ENCODE measurements at regions not wholly inside any gene's neighbourhood (a gene's known extent, or its start where the extent isn't known, plus 50 kb on each side); places are given as distances from the start of the nearest gene placed in this dataset.

DNA sequence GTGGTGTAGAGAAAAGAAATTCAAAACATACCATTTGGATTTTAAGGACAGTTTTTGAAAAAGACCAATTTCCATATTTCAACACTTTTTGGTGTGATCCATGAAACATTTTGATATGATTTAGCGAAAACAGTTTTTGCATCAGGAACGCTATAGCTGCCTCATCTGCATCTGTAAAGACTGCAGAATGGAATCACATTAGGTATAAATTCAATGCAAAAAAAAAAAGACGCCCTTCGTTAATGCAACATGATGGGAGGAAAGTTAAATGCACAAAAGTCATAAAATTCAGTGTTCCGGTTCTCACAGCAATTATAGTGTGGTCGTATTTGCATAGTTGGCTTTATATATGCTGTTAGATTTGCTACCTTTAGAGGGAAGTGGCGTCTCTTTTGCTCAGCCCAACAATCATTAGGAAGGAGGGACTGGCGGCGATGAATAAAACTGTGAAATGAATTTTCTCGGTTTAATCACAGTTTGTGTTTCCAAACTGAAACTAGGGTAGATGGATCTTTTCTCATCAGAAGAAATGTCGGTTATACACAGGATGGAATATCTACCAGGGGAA lies 215.7 kb downstream of the TEX29 start:
- Histone ChIP-seq H3K4me1 (ENCODE audit: insufficient read depth, low read length) (peaks cover 53% of the 10 kb centered on the region), H3K9me3 (ENCODE audit: insufficient read depth, low read depth, low read length) (no peaks in the 10 kb centered on the region), H3K36me3 (ENCODE audit: insufficient read depth, low read length) (no peaks in the 10 kb centered on the region), H3K27ac (ENCODE audit: low read depth, low read length) (no peak overlapping the region), H3K9ac (ENCODE audit: low read depth, low read length) (no peak overlapping the region), H3K27me3 (ENCODE audit: insufficient read depth, low read length) (peaks cover 74% of the 10 kb centered on the region), H3K4me3 (ENCODE audit: low read length) (no peak overlapping the region)
- 87% methylated on average over 11 of the region's 11 CpGs for WGBS

DNA sequence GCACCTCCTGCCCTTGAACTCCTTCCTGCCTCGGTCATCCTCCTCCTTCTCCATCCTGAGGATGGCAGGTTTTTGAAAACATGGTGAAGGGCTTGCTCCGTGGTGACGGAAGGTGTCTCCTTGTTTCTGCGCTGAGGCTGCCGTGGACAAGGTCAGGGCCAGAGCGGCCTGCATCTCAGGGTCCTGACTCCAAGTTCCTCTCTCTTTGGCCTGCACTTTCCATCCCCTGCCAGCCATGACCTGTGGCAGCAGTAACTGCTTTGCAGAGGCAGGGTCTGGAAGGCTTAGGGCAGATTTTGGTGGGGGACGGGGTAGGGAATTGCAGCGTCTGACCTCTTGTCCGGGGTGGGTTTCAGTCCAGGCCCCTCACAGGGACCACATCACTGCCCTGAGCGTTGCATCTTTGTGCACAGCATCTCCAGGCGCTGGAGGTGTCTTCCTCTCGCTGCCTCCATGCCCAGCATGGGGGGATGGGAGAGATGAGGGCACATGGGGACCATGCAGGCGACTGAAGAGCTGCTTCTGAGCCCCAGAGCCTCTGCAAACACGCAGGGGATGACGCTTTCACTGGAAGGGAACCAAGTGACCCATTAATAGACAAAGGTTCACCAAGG lies 216.8 kb downstream of the TEX29 start:
- Histone ChIP-seq H3K36me3 (ENCODE audit: insufficient read depth, low read length) (no peaks in the 10 kb centered on the region), H3K9ac (ENCODE audit: low read depth, low read length) (no peak overlapping the region), H3K4me1 (ENCODE audit: insufficient read depth, low read length) (peaks cover 42% of the 10 kb centered on the region), H3K27me3 (ENCODE audit: insufficient read depth, low read length) (peaks cover 63% of the 10 kb centered on the region), H3K27ac (ENCODE audit: low read depth, low read length) (no peak overlapping the region), H3K4me3 (ENCODE audit: low read length) (no peak overlapping the region), H3K9me3 (ENCODE audit: insufficient read depth, low read depth, low read length) (no peaks in the 10 kb centered on the region)
- WGBS, result 96% methylated on average over 15 of the region's 15 CpGs

DNA sequence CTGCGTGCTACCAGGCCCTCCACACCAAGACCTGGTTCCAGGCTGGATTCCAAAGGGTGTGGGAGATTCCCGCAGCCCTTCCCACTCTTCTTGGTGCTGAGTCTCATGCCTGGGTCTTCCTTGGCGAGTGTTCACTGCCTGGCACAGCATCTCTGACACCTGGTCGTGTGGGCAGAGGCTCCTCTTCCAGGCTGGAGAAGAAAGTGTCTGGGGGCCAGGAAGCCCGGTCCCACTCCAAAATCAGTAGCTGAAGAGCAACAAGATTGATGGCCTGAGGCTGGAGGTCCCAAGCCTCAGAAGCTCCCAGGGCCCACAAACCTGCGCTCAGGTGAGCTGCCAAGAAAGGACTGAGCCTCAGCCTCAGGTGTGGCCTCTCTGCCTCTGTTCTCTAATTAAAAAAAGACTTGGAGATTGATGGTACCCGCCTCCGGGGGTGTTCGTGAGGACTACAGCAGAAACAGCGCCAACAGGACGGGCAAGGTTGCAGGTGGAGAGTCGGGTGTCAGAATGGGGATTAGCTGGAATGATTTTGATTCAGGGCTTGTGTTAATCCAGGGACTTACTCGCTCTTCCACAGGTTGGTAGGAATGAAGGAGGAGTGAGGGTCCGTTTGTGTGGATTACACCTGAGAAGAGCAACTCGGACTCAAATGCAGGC lies 217.5 kb downstream of the TEX29 start:
- Histone ChIP-seq H3K9ac (ENCODE audit: low read depth, low read length) (no peak overlapping the region), H3K9me3 (ENCODE audit: insufficient read depth, low read depth, low read length) (no peaks in the 10 kb centered on the region), H3K4me1 (ENCODE audit: insufficient read depth, low read length) (peaks cover 35% of the 10 kb centered on the region), H3K4me3 (ENCODE audit: low read length) (no peak overlapping the region), H3K27me3 (ENCODE audit: insufficient read depth, low read length) (peaks cover 55% of the 10 kb centered on the region), H3K36me3 (ENCODE audit: insufficient read depth, low read length) (no peaks in the 10 kb centered on the region), H3K27ac (ENCODE audit: low read depth, low read length) (no peak overlapping the region)
- WGBS, result 93% methylated on average over 15 of the region's 15 CpGs

DNA sequence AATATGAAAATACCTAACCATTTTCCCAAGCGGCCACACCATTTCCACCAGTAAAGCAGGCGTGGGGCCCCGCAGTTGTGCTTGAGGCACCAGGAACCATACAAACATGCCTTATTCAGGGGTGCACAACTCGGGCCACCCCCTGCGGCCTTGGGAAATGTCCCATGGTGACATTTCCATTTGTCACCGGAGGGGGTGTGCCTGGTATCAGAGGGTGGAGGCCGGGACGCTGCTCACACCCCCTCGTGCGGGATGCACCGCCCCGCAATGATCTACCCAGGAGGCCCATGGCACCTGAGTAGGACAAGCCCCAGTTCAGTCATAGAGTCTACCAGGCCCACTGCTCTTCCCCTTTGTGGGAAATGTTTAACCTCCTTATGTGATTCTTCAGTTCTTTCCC lies 218.8 kb downstream of the TEX29 start:
- Histone ChIP-seq H3K4me3 (ENCODE audit: low read length) (no peak overlapping the region), H3K27me3 (ENCODE audit: insufficient read depth, low read length) (peaks cover 43% of the 10 kb centered on the region), H3K36me3 (ENCODE audit: insufficient read depth, low read length) (no peaks in the 10 kb centered on the region), H3K4me1 (ENCODE audit: insufficient read depth, low read length) (peaks cover 22% of the 10 kb centered on the region), H3K27ac (ENCODE audit: low read depth, low read length) (no peak overlapping the region), H3K9me3 (ENCODE audit: insufficient read depth, low read depth, low read length) (no peaks in the 10 kb centered on the region), H3K9ac (ENCODE audit: low read depth, low read length) (no peak overlapping the region)
- WGBS, result 96% methylated on average over 12 of the region's 12 CpGs

DNA sequence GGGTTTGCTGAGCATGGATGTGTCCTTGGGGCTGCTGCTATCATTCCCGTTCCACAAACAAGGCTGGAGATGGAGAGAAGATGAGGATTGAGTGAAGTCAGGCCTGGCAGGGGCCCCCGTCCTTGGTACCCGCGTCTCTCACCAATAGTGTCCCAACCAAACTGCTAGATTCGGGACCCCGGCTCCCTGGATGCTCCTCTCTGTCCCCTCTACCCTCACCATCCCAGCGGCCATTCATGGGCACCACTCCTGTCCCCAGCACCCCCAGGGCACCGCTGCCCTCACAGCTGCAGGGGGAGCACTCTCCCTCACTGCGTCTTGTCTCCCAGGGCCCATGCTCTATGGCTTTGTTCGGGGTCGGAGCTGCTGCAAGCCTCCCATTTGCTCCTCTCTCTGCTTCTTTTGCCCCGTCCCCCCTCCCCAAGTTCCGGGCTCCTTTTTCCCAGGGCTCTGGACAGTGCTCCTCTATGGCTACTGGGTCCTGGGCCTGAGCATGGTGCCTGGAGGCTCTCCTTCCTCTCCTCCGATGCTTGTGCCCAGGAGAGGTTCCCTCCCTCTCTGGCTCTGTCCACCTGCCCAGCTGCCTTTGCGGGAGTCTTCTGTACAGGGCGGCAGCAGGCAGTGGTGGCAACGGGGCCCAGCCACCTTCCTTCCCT lies 219.5 kb downstream of the TEX29 start:
- H3K9ac ChIP-seq (ENCODE audit: low read depth, low read length), result no peak overlapping the region
- H3K4me3 ChIP-seq (ENCODE audit: low read length), result no peak overlapping the region
- H3K9me3 ChIP-seq (ENCODE audit: insufficient read depth, low read depth, low read length), result no peaks in the 10 kb centered on the region
- H3K27me3 ChIP-seq (ENCODE audit: insufficient read depth, low read length), result peaks cover 36% of the 10 kb centered on the region
- 87% methylated on average over 17 of the region's 17 CpGs for WGBS
- no peaks in the 10 kb centered on the region for H3K36me3 ChIP-seq (ENCODE audit: insufficient read depth, low read length)
- H3K4me1 ChIP-seq (ENCODE audit: insufficient read depth, low read length), result peaks cover 16% of the 10 kb centered on the region
- no peak overlapping the region for H3K27ac ChIP-seq (ENCODE audit: low read depth, low read length)

DNA sequence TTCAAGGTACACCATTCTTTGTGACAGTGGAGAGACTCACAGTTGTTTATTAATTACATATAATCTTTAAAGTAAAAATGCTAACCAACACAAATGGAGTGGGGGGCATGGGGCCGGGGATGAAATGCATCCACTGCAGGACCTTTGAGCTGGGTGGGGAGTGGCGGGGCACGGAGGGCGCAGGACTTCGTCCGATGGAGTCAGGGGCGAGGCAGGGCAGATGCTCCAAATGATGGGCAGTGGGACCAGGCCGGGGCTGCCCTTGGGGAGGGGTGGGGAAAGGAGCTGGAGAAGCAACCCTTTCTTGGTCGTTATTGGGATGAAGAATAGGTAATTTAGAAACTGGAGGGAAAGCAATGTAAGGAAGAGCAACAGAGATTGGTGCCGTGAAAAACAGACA lies 220.0 kb downstream of the TEX29 start:
- no peak overlapping the region for H3K4me3 ChIP-seq (ENCODE audit: low read length)
- no peaks in the 10 kb centered on the region for H3K36me3 ChIP-seq (ENCODE audit: insufficient read depth, low read length)
- H3K9ac ChIP-seq (ENCODE audit: low read depth, low read length), result no peak overlapping the region
- peaks cover 10% of the 10 kb centered on the region for H3K4me1 ChIP-seq (ENCODE audit: insufficient read depth, low read length)
- WGBS, result 96% methylated on average over 10 of the region's 10 CpGs
- no peaks in the 10 kb centered on the region for H3K9me3 ChIP-seq (ENCODE audit: insufficient read depth, low read depth, low read length)
- peaks cover 30% of the 10 kb centered on the region for H3K27me3 ChIP-seq (ENCODE audit: insufficient read depth, low read length)
- no peak overlapping the region for H3K27ac ChIP-seq (ENCODE audit: low read depth, low read length)

DNA sequence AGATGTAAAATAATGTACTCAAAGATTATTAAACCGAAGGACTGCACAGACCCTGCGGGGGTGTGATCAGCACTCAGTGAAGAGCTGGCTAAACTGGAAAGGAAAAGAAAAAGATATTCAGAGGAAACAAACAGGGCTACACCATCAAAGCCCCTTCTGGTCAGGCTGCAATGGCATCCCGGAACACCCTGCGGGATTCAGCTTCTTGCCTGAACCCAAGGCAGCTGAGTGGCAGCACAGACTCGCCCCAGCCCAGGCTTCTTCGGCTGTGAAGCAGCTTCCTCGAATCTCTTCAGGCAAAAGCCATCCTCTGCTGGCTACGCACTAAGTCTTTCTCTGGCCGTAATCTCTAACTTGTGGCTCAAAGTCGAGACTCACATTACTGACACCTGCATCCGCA lies 220.9 kb downstream of the TEX29 start:
- H3K4me1 ChIP-seq (ENCODE audit: insufficient read depth, low read length), result peaks cover 2% of the 10 kb centered on the region; the same call in 1 of the 2 replicates
- peaks cover 22% of the 10 kb centered on the region for H3K27me3 ChIP-seq (ENCODE audit: insufficient read depth, low read length)
- no peak overlapping the region for H3K4me3 ChIP-seq (ENCODE audit: low read length)
- no peaks in the 10 kb centered on the region for H3K9me3 ChIP-seq (ENCODE audit: insufficient read depth, low read depth, low read length)
- no peaks in the 10 kb centered on the region for H3K36me3 ChIP-seq (ENCODE audit: insufficient read depth, low read length)
- 89% methylated on average over 11 of the region's 11 CpGs for WGBS
- H3K27ac ChIP-seq (ENCODE audit: low read depth, low read length), result no peak overlapping the region
- no peak overlapping the region for H3K9ac ChIP-seq (ENCODE audit: low read depth, low read length)

DNA sequence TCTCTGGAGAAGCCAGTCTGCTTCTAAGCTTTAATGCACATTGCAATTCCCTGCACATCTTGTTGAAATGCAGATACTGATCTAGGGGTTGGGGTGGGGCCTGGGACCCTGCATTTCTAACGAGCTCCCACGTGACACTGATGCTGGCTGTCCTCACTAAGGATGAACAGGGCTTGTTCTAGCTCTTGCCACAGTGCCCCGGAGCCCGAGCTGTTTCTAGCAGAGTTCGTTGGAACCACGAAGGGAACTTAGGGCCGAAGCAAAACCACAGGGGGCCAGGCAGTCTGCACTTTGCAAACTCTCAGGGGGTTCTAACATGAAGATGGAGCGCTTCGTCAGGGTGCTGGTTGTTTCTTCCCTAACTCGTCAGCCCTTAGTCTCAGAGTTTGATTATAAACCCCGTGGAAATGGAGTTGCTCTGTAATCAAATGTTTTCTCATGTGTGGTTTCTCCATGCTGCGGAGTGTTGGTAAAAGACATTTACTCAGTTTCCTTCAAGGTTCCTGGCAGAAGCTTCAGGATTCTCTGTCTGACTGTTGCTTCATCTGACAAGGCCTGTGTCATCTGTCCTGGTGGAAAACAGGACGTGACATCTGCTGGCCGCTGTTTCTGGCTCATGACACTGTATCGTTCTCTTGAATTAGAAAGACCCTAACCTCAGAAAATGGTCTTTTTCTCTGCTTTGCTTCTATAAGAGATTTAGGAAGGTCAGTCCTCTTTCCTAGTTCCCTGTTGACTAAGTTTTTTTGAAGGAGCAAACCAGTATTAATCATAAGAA lies 221.5 kb downstream of the TEX29 start:
- Histone ChIP-seq H3K36me3 (ENCODE audit: insufficient read depth, low read length) (no peaks in the 10 kb centered on the region), H3K4me1 (ENCODE audit: insufficient read depth, low read length) (no peaks in the 10 kb centered on the region), H3K4me3 (ENCODE audit: low read length) (no peak overlapping the region), H3K9ac (ENCODE audit: low read depth, low read length) (no peak overlapping the region), H3K9me3 (ENCODE audit: insufficient read depth, low read depth, low read length) (no peaks in the 10 kb centered on the region), H3K27ac (ENCODE audit: low read depth, low read length) (no peak overlapping the region), H3K27me3 (ENCODE audit: insufficient read depth, low read length) (peaks cover 16% of the 10 kb centered on the region)
- WGBS, result 84% methylated on average over 15 of the region's 15 CpGs

DNA sequence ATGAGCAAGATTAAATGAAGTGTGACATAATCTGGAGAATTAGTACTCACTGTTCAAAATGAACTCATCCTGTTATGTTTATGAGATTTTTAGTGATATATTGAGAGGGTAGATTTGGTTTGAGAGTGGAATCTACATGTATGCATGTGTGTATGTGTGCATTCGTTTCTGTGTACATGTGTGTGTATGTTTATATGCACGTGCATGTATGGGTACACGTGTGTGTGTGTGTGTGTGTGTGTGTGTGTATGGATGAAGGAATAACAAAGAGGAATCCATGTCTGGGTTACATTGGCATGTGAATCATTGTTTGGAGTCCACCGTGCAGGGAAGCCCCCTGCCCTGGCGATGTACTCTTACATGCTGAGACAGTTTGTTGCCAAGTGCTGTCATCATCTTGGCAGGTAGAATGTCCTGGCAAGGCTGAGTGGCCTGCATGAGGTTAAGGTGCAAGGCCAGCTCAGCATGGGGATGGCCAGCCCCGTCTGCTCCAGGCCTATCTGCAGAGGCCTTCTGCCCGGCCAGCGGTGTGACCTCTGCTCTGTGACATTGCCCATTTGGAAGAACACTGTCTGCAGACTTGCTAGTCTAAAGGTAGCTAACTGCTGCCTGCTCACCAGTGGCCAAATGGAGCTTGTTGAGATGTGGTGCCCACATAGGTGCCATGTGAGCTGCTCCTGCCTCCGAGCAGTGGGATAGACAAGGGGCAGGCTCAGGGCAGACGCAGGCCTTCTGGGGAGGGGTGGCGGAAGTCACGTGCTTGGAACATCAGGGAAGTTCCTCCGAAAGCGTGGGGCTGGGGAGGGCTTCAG lies 222.3 kb downstream of the TEX29 start:
- 93% methylated on average over 14 of the region's 14 CpGs for WGBS
- no peaks in the 10 kb centered on the region for H3K36me3 ChIP-seq (ENCODE audit: insufficient read depth, low read length)
- H3K27me3 ChIP-seq (ENCODE audit: insufficient read depth, low read length), result peaks cover 8% of the 10 kb centered on the region
- no peak overlapping the region for H3K9ac ChIP-seq (ENCODE audit: low read depth, low read length)
- H3K4me3 ChIP-seq (ENCODE audit: low read length), result no peak overlapping the region
- H3K4me1 ChIP-seq (ENCODE audit: insufficient read depth, low read length), result no peaks in the 10 kb centered on the region
- H3K9me3 ChIP-seq (ENCODE audit: insufficient read depth, low read depth, low read length), result no peaks in the 10 kb centered on the region
- no peak overlapping the region for H3K27ac ChIP-seq (ENCODE audit: low read depth, low read length)

DNA sequence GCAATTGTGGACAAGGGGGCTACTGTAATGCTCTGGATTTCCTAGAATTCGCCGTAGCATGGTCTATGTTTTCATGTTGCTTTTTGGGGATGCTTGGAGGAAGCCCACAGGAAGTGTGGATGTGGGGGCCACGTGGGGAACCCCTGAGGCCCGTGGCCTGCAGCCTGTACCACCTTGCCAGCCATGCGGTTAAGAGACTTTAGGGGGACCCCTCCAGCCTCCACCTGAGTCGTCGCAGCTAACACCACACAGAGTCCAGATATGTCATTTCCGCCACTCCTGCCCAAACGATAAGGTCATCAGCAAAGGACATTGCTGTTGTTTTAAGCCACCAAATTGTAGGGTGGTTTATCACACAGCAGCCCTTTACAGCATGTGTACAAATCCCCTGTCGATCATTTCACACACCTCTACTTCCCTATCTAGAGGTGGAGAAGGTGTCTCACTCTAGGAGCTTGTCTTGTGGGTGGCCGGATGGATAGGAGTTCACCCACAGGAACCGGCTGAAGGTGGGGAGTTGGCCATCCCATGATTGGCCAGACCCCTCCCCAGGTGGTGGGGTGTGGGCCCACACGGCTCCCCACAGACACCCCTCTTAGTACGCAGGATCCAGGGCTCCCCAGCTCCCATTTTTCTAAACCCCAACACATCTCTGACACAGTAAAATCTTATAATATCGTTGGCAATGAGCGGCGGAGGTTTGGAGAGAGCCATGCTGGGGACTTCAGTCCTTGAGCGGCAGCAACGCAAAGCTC lies 226.7 kb downstream of the TEX29 start:
- H3K9ac ChIP-seq (ENCODE audit: low read depth, low read length), result no peak overlapping the region

More for the DNA sequence above, 226.7 kb downstream of the TEX29 start:
- Histone ChIP-seq H3K4me1 (ENCODE audit: insufficient read depth, low read length) (no peaks in the 10 kb centered on the region), H3K4me3 (ENCODE audit: low read length) (no peak overlapping the region), H3K27me3 (ENCODE audit: insufficient read depth, low read length) (no peaks in the 10 kb centered on the region), H3K27ac (ENCODE audit: low read depth, low read length) (no peak overlapping the region), H3K9me3 (ENCODE audit: insufficient read depth, low read depth, low read length) (no peaks in the 10 kb centered on the region), H3K36me3 (ENCODE audit: insufficient read depth, low read length) (no peaks in the 10 kb centered on the region)
- WGBS, result 90% methylated on average over 19 of the region's 19 CpGs
